HG02623 (cell line): ENCODE measurements at regions not wholly inside any gene's neighbourhood (a gene's known extent, or its start where the extent isn't known, plus 50 kb on each side); places are given as distances from the start of the nearest gene placed in this dataset.
"Not testable (repeated sequence)": the region's sequence is repeated elsewhere in the genome, so short reads cannot be mapped to it uniquely, and the experiment has no call there.

Experiments
- ATAC-seq: cut with Tn5 transposase; IDR thresholded peaks from one replicate; pipeline ENCODE4 v1.9.1; 2021; ENCODE audit warnings: moderate library complexity; ENCODE audit not compliant: unreplicated experiment

GRCh38 chrX:139058831-139059495, 347.4 kb upstream of the FGF13 start:
- ATAC-seq = no peak

DNA sequence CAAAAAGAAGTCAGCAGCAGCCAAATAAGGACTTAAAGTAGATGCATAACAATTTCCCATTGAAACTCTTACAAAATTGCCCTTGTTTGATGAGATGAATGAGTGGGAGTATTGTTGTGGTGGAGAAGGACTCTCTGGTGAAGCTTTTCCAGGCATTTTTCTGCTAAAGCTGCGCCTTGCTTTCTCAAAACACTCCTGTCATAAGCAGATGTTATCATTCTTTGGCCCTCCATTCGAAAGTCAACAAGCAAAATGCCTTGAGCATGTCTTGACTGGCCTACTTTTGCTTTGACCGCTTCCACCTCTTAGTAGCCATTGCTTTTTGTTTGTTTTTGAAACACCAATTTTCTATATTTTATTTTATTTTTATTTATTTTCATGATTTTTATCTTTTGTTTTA, 340.9 kb upstream of the FGF13 start:
- ATAC-seq = no peak

GRCh38 chrX:139049465-139049864, 337.9 kb upstream of the FGF13 start:
- no peak for ATAC-seq

DNA sequence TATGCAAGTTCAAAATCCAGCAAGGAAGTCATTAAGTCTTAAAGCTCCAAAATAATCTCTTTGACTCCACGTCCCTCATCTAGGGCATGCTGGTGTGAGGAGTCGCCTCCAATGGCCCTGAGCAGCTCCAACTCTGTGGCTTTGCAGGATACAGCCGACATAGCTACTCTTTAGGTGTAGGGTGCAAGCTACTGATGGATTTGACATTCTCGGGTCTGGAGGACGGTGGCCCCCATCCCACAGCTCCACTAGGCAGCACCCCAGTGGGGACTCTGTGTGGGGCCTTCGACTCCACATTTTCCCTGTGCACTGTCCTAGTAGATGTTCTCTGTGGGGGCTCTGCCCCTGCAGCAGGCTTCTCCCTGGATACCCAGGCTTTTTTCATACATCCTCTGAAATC, 333.2 kb upstream of the FGF13 start:
- no peak for ATAC-seq

DNA sequence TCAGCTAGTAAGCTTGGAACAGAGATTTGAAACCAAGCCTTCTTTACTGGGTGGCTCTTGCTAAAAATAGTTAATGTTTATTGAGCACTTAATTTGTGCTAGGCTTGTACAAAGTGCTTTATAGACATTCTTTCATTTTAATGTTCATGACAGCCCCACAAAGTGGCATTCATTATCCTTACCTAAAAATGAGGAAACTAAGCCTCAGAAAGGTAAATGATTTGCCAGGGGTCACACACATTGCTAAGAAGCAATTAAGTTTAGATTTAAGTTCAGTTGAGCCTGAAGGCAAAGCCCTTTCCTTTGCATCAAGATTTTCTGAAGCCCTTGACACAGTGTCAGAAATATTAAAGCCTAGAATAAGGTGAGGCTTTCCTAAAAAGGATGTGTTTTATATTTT, 327.5 kb upstream of the FGF13 start:
- ATAC-seq = no peak

GRCh38 chrX:139026811-139027210, 315.3 kb upstream of the FGF13 start:
- ATAC-seq = no peak

DNA sequence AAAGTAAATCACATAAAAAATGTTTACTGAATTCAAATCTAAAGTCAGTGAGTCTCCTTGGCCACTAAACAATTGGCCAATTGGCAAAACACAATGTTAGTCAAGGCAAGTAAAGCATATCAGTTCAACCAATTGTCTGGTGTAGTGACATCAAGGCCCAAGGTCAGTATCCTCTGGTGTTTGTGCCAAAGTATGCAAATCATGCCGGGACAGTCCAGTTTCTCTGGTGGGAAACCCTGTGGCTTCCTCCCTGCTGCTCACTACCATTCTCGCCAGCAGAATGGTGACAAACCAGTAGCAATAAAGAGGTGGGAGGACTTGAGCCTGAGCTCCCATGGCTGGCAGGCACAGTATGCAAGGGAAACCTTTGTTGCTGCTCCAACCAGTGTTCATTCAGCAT, 314.9 kb upstream of the FGF13 start:
- no peak for ATAC-seq

DNA sequence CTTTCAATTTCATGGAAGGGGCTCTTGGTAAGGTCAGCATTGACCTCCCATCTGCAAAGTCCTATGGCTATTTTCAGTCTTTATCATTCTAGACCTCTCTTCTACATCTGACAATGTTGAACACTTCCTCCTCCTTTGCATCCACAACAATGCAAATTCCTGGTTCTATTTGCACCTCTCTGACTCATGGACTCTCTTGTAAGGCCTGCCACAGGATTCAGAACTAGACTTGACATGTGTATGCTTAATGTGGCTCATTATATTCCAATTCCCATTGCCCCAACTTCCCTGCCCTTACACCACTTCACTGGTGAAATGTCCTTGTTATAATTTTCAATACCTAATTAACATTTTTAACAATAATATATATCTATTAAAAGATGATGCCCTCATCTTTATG, 314.3 kb upstream of the FGF13 start:
- no peak for ATAC-seq

- ATAC-seq = no peak
Observed at GRCh38 chrX:139023531-139023930, 312.0 kb upstream of the FGF13 start.

DNA sequence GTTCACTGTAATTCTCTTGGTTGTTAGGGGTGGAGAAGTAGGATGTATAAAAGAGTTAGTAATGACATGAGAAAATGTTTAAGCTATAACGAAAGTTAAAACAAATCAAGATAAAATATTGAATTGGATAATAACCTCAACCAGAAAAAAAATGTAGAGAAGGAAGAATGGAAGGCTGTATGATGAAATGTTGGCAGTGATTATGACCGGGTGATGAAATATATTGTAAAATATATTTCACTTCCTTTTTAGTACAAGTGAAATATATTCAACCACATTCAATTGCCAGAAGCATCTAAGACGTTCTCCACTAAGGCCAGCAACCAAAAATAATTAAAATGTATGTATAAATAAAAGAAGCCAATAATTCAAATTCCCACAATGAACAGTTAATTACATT, 309.3 kb upstream of the FGF13 start:
- no peak for ATAC-seq

- no peak for ATAC-seq
Observed at GRCh38 chrX:139018436-139018835, 306.9 kb upstream of the FGF13 start.

GRCh38 chrX:139015627-139016026, 304.1 kb upstream of the FGF13 start:
- no peak for ATAC-seq

DNA sequence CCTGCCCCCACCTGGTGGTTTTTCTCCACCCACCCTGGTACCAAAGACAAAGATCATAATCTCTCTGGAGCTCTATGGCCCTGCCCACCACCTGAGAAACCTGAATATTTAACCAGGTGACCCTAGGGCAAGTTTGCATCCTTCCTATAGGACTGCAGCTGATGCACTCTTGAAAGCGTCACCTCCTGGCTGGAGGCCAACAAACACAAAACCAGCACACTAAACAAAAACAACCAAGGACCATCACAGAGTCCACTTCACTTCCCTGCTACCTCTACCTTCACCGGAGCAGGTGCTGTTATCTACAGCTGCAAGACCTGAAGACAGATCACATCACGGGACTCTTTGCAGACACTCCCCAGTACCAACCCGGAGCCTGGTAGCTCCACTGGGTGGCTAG, 296.7 kb upstream of the FGF13 start:
- ATAC-seq = no peak

- not testable (repeated sequence) for ATAC-seq
Observed at GRCh38 chrX:139003856-139004527, 292.5 kb upstream of the FGF13 start.

- ATAC-seq = no peak
Observed at GRCh38 chrX:139002319-139002718, 290.8 kb upstream of the FGF13 start.

DNA sequence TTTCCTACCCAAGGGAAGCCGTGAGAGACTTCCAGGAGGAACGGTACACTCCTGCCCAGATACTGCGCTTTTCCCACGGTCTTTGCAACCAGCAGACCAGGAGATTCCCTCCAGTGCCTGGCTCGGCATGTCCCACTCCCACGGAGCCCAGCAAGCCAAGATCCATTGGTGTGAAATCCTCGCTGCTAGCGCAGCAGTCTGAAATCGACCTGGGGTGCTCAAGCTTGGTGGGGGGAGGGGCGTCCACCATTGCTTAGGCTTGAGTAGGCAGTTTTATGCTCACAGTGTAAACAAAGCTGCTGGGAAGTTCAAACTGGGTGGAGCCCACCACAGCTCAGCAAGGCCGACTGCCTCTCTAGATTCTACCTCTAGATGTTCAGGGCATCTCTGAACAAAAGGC, 284.8 kb upstream of the FGF13 start:
- no peak for ATAC-seq

- no peak for ATAC-seq
Observed at GRCh38 chrX:138995458-138995857, 283.9 kb upstream of the FGF13 start.

DNA sequence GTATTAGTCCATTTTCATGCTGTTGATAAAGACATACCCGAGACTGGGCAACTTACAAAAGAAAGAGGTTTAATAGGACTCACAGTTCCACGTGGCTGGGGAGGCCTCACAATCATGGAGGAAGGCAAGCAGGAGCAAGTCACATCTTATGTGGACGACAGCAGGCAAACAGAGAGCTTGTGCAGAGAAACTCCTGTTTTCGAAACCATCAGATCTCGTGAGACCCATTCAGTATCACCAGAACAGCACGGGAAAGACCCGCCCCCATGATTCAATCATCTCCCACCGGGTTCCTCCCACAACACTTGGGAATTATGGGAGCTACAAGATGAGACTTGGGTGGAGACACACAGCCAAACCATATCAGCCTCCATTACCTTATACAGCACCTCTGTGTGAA, 278.9 kb upstream of the FGF13 start:
- not testable (repeated sequence) for ATAC-seq

- no peak for ATAC-seq
Observed at GRCh38 chrX:138986866-138987265, 275.3 kb upstream of the FGF13 start.

- ATAC-seq = no peak
Observed at GRCh38 chrX:138986235-138986634, 274.7 kb upstream of the FGF13 start.

GRCh38 chrX:138982365-138982764, 270.8 kb upstream of the FGF13 start:
- no peak for ATAC-seq

DNA sequence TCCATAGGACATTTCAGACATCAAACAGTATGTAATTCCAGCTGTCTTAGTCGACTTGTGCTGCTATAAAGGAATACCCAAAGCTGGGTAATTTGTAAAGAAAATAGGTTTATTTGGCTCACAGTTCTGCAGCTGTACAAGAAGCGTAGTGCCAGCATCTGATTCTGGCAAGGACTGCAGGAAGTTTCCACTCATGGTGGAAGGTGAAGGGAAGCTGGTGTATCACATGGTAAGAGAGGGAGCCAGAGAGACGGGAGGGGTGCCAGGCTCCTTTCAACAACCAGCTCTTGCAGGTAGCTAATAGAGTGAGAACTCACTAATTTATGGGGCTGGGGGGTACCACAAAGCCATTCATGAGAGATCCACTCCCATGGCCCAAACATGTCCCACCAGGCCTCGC, 253.0 kb upstream of the FGF13 start:
- ATAC-seq = no peak

DNA sequence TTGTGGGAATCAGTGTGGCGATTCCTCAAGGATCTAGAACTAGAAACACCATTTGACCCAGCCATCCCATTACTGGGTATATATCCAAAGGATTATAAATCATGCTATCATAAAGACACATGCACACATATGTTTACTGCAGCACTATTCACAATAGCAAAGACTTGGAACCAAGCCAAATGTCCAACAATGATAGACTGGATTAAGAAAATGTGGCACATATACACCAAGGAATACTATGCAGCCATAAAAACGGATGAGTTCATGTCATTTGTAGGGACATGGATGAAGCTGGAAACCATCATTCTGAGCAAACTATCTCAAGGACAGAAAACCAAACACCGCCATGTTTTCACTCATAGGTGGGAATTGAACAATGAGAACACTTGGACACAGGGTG, 250.9 kb upstream of the FGF13 start:
- ATAC-seq = not testable (repeated sequence)
